Activated CD8-positive, alpha-beta memory T cell treated with anti-CD3 and anti-CD28 coated beads, Interleukin-2, amount 10 ng/mL, durations not matched to agents 7 days and 5 days (primary cell): ENCODE measurements at regions not wholly inside any gene's neighbourhood (a gene's known extent, or its start where the extent isn't known, plus 50 kb on each side); places are given as distances from the start of the nearest gene placed in this dataset.

Source experiments
- ATAC-seq: fragments of 150-1000 bp; cut with Tn5 transposase; one replicate; pipeline ENCODE4 v1.10.0; 2021; ENCODE audit warnings: moderate library complexity
- CTCF ChIA-PET: fragments of 350-600 bp; sonication (Branson Sonifier 250); formaldehyde crosslinking; loops from one replicate; lab custom pipeline; 2021; ENCODE audit warnings: antibody characterized with exemption; lab: Charles Lee
- DNase-seq: peaks from one replicate; pipeline ENCODE4 v3.0.0-alpha.2; 2020
- H3K27ac Mint-ChIP-seq: one replicate; pipeline ENCODE4 v1.8.0; 2021; ENCODE audit warnings: mild to moderate bottlenecking, mixed read lengths
- H3K27me3 Mint-ChIP-seq: one replicate; pipeline ENCODE4 v1.8.0; 2021; ENCODE audit warnings: mixed read lengths
- H3K36me3 Mint-ChIP-seq: one replicate; pipeline ENCODE4 v1.8.0; 2021; ENCODE audit warnings: mild to moderate bottlenecking, mixed read lengths
- H3K4me1 Mint-ChIP-seq: one replicate; pipeline ENCODE4 v1.8.0; 2021; ENCODE audit warnings: mixed read lengths
- H3K4me3 Mint-ChIP-seq: one replicate; pipeline ENCODE4 v1.8.0; 2021; ENCODE audit warnings: mild to moderate bottlenecking, moderate library complexity, mixed read lengths
- H3K9me3 Mint-ChIP-seq: one replicate; pipeline ENCODE4 v1.8.0; 2022; ENCODE audit warnings: low read depth, mixed read lengths

DNA sequence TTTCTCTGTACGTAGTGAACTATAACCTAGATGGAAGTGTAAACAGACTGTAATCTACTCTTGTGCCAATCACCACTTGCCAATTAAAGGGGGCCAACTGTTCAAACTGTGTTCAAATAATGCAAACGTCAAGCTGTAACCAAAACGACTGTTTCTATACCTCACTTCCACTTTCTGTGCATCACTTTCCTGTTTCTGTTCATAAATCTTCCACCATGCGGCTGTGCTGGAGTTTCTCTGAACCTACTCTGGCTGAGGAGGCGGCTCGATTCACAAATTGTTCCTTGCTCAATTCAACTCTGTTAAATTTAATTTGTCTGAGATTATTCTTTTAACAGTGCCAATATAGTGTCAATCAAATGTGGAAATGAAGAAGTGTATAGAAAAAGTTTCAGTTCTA, 206.7 kb upstream of the TBC1D5 start:
- H3K4me3 Mint-ChIP-seq, result no peak overlapping the region
- no peak for ATAC-seq
- no peaks in the 10 kb centered on the region for H3K4me1 Mint-ChIP-seq
- H3K36me3 Mint-ChIP-seq, result no peaks in the 10 kb centered on the region
- DNase-seq, result no peak
- H3K27me3 Mint-ChIP-seq, result peaks cover 35% of the 10 kb centered on the region
- peaks cover 3% of the 10 kb centered on the region for H3K9me3 Mint-ChIP-seq
- CTCF ChIA-PET, result no interaction called here
- no peak overlapping the region for H3K27ac Mint-ChIP-seq

DNA sequence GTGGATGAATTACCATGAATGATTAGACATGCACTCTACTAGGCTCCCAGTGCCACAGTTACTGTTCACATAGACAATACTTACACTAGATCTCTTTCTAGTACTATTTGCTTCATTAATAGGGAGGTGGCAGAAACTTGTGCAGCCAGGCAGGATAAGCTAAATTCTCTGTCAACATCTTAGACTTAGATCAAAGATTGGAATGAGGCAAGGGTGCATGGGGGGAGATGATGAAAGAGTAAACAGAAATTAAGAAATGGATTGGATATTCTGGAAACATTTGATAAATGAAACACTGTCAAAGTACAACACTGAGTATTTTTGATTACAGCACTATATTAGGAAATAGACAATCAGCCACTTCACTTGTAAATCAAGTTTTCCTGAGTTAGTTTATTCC, 205.4 kb upstream of the TBC1D5 start:
- DNase-seq (no peak), ATAC-seq (no peak)
- Mint-ChIP-seq H3K36me3 (no peaks in the 10 kb centered on the region), H3K4me1 (no peaks in the 10 kb centered on the region), H3K9me3 (peaks cover 3% of the 10 kb centered on the region), H3K27ac (no peak overlapping the region), H3K27me3 (peaks cover 43% of the 10 kb centered on the region), H3K4me3 (no peak overlapping the region)
- CTCF ChIA-PET, result no interaction called here

GRCh38 chr3:17946619-17947018, 204.2 kb upstream of the TBC1D5 start:
- no peak overlapping the region for H3K27ac Mint-ChIP-seq
- ATAC-seq (no peak), DNase-seq (no peak)
- no peak overlapping the region for H3K4me3 Mint-ChIP-seq
- peaks cover 3% of the 10 kb centered on the region for H3K9me3 Mint-ChIP-seq
- CTCF ChIA-PET, result no interaction called here
- no peaks in the 10 kb centered on the region for H3K4me1 Mint-ChIP-seq
- H3K36me3 Mint-ChIP-seq, result no peaks in the 10 kb centered on the region
- H3K27me3 Mint-ChIP-seq, result peaks cover 54% of the 10 kb centered on the region

GRCh38 chr3:17945799-17946399, 203.5 kb upstream of the TBC1D5 start:
- H3K27me3 Mint-ChIP-seq, result peaks cover 57% of the 10 kb centered on the region

GRCh38 chr3:17945018-17945798, 202.8 kb upstream of the TBC1D5 start:
- no peak overlapping the region for H3K4me3 Mint-ChIP-seq
- CTCF ChIA-PET, result no interaction called here
- no peaks in the 10 kb centered on the region for H3K4me1 Mint-ChIP-seq
- ATAC-seq (no peak), DNase-seq (no peak)
- H3K27me3 Mint-ChIP-seq, result peaks cover 57% of the 10 kb centered on the region
- H3K9me3 Mint-ChIP-seq, result no peaks in the 10 kb centered on the region
- no peak overlapping the region for H3K27ac Mint-ChIP-seq
- H3K36me3 Mint-ChIP-seq, result no peaks in the 10 kb centered on the region

More at GRCh38 chr3:17945799-17946399, 203.5 kb upstream of the TBC1D5 start:
- Mint-ChIP-seq H3K27ac (no peak overlapping the region), H3K4me3 (no peak overlapping the region), H3K4me1 (no peaks in the 10 kb centered on the region), H3K9me3 (peaks cover 3% of the 10 kb centered on the region), H3K36me3 (no peaks in the 10 kb centered on the region)
- DNase-seq, result no peak
- ATAC-seq, result no peak
- CTCF ChIA-PET, result no interaction called here

DNA sequence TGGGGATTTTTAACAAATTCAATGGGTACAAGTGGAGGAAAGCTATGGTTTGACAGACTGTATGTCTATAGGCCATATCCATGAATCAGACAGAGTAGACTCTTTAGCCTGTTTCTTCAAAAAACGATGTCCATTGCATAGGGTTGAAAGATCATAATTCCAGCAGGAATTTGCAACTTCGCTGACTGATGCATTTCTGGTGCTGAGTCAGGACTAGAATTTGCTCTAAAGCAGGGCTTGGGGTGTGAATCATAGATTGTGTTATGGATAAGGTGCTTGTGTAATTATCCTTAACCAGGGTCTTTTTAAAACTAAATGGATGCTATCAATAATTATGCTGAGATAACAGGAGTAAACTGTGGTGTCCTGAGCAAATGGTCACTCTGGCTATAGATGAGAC, 200.4 kb upstream of the TBC1D5 start:
- DNase-seq (no peak), ATAC-seq (no peak)
- no peaks in the 10 kb centered on the region for H3K36me3 Mint-ChIP-seq
- peaks cover 51% of the 10 kb centered on the region for H3K27me3 Mint-ChIP-seq
- CTCF ChIA-PET, result no interaction called here
- no peak overlapping the region for H3K4me3 Mint-ChIP-seq
- H3K4me1 Mint-ChIP-seq, result no peaks in the 10 kb centered on the region
- no peak overlapping the region for H3K27ac Mint-ChIP-seq
- no peaks in the 10 kb centered on the region for H3K9me3 Mint-ChIP-seq

GRCh38 chr3:17941766-17942165, 199.3 kb upstream of the TBC1D5 start:
- H3K4me1 Mint-ChIP-seq, result no peaks in the 10 kb centered on the region
- H3K27me3 Mint-ChIP-seq, result peaks cover 51% of the 10 kb centered on the region
- CTCF ChIA-PET, result no interaction called here
- ATAC-seq (no peak), DNase-seq (no peak)
- no peaks in the 10 kb centered on the region for H3K36me3 Mint-ChIP-seq
- no peak overlapping the region for H3K27ac Mint-ChIP-seq
- no peaks in the 10 kb centered on the region for H3K9me3 Mint-ChIP-seq
- no peak overlapping the region for H3K4me3 Mint-ChIP-seq

DNA sequence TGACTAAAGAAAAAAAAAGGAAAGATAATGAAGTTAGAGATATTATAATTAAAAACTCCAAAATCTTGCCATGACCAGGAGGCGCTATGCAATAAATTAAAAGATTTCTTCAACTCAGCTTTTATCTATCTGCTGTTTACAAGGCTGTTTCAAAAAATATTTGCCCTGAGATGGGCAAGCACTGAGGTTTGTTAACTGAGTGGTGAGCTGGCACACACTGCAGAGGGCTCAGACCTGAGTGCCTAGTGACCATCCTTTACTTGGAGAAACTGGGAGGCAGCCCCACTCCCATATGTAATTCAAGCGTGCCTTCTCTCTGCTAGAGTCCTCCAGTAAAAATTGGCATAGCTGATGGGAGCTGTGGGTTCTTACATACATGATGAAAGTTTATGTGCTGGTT, 198.7 kb upstream of the TBC1D5 start:
- no peak for ATAC-seq
- no peak for DNase-seq
- peaks cover 51% of the 10 kb centered on the region for H3K27me3 Mint-ChIP-seq
- no peaks in the 10 kb centered on the region for H3K4me1 Mint-ChIP-seq
- no peaks in the 10 kb centered on the region for H3K9me3 Mint-ChIP-seq
- no peak overlapping the region for H3K4me3 Mint-ChIP-seq
- no peak overlapping the region for H3K27ac Mint-ChIP-seq
- no peaks in the 10 kb centered on the region for H3K36me3 Mint-ChIP-seq
- CTCF ChIA-PET, result no interaction called here

DNA sequence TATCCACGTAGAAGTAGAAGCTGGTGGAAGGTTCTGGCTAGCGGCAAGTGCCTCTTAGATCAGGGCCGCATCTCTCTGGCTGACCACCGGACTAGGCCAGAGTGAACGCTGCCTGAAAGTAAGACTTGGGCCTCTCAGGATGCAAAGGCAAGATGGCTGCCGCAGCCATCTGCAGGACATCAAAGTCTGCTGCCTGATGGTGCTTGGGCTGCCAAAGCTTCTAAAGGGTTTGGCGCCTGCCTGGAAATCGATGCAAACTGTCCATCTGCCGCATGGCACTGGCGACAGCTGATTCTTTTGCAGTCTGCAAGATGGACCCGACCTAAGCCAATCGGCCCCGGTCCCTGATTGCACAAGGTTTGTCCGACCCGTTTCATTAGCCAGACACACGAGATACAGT, 196.7 kb upstream of the TBC1D5 start:
- Mint-ChIP-seq H3K27me3 (peaks cover 56% of the 10 kb centered on the region), H3K36me3 (no peaks in the 10 kb centered on the region), H3K27ac (no peak overlapping the region), H3K4me1 (no peaks in the 10 kb centered on the region), H3K9me3 (no peaks in the 10 kb centered on the region), H3K4me3 (no peak overlapping the region)
- CTCF ChIA-PET, result interaction anchor here (0.6 kb wide), 1 partner anchor 37 kb away, joined by 3 read pairs; no protein-coding TSS in a partner anchor
- DNase-seq (no peak), ATAC-seq (no peak)

DNA sequence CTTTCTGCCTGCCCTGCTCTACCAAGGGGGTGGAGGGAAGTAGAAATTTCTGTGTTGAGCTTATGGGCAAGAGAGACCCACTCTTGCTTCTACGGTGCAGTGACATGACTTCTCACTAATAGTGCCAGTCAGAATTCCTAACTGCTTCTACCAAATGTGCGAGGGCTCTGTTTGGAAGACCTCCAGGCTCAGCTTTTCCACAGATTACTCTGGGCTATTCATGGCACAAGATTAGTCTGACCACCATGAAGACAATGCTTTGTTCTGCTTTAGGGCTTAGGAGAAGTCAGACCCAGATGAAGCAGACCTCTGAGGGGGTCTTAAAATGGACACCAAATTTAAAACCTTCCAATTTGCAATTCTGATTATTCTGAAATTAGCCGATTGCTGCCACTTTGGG, 195.9 kb upstream of the TBC1D5 start:
- CTCF ChIA-PET, result no interaction called here
- ATAC-seq, result no peak
- no peak for DNase-seq
- Mint-ChIP-seq H3K36me3 (no peaks in the 10 kb centered on the region), H3K27ac (no peak overlapping the region), H3K9me3 (no peaks in the 10 kb centered on the region), H3K4me3 (no peak overlapping the region), H3K27me3 (peaks cover 52% of the 10 kb centered on the region), H3K4me1 (no peaks in the 10 kb centered on the region)

DNA sequence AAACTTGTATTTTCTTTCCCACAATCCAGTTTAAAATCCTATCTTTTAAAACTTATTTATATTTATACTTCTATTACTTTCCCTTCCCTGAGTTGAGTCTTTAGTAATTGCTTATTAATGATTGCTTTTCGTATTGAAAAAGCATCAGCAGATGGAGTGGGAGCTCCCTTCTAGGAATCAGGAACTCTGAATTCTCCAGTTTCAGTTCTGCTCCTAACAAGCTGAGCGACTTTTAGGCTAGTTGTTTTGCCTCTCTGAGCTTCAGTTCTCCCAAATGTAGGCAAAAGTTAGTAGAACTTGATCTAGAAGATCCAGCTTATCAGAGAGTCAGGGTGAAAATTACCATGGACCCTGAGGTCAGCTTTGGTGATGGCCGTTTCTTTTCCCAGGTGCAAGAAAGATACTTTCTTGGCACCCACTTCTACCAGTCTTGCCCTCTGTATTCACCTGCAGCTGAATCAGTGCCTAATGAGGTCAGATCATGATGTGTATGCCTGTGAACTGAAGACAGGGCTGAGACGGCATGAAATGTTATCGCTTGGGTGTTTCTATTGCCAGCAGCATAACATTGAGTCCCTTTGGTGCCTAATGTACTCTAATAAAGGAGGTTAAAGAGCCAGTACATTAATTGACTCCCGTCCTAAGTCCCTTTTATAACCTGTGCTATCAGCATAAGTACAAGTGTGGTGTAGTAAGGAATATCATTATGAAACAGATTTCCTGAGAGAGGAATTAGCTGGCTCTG, 194.5 kb upstream of the TBC1D5 start:
- Mint-ChIP-seq H3K9me3 (no peaks in the 10 kb centered on the region), H3K36me3 (no peaks in the 10 kb centered on the region), H3K27ac (no peak overlapping the region), H3K4me1 (no peaks in the 10 kb centered on the region), H3K27me3 (peaks cover 42% of the 10 kb centered on the region), H3K4me3 (no peak overlapping the region)
- CTCF ChIA-PET, result no interaction called here
- no peak for DNase-seq
- ATAC-seq, result no peak

- CTCF ChIA-PET, result no interaction called here
- Mint-ChIP-seq H3K4me3 (no peak overlapping the region), H3K27me3 (peaks cover 39% of the 10 kb centered on the region)
Observed at GRCh38 chr3:17935222-17935621, 192.8 kb upstream of the TBC1D5 start.

GRCh38 chr3:17932136-17932771, 189.8 kb upstream of the TBC1D5 start:
- H3K36me3 Mint-ChIP-seq, result no peaks in the 10 kb centered on the region
- H3K9me3 Mint-ChIP-seq, result no peaks in the 10 kb centered on the region
- H3K27me3 Mint-ChIP-seq, result peaks cover 40% of the 10 kb centered on the region
- H3K27ac Mint-ChIP-seq, result no peak overlapping the region
- ATAC-seq, result no peak
- DNase-seq, result no peak
- CTCF ChIA-PET, result no interaction called here
- H3K4me1 Mint-ChIP-seq, result no peaks in the 10 kb centered on the region
- H3K4me3 Mint-ChIP-seq, result no peak overlapping the region

More at GRCh38 chr3:17935222-17935621, 192.8 kb upstream of the TBC1D5 start:
- ATAC-seq (no peak), DNase-seq (no peak)
- no peaks in the 10 kb centered on the region for H3K4me1 Mint-ChIP-seq
- no peaks in the 10 kb centered on the region for H3K36me3 Mint-ChIP-seq
- H3K9me3 Mint-ChIP-seq, result no peaks in the 10 kb centered on the region
- H3K27ac Mint-ChIP-seq, result no peak overlapping the region
